H9 (cell line): ENCODE measurements at regions not wholly inside any gene's neighbourhood (a gene's known extent, or its start where the extent isn't known, plus 50 kb on each side); places are given as distances from the start of the nearest gene placed in this dataset.

Experiments
- DNase-seq: peaks from one replicate; pipeline ENCODE4 v3.0.0-alpha.2; 2017
- H2AFZ ChIP-seq: one replicate; pipeline ENCODE4 v1.6.1; 2013; ENCODE audit warnings: mild to moderate bottlenecking, low read length, control low read depth, moderate library complexity
- H2AK5ac ChIP-seq: 2 replicates; pipeline ENCODE4 v1.6.1; 2013; ENCODE audit warnings: low read length, control low read depth, mixed read lengths; ENCODE audit not compliant: insufficient read length
- H2BK120ac ChIP-seq: one replicate; pipeline ENCODE4 v1.6.1; 2013; ENCODE audit warnings: low read depth, mild to moderate bottlenecking, low read length, control low read depth, inconsistent platforms; ENCODE audit not compliant: poor library complexity, severe bottlenecking
- H2BK12ac ChIP-seq: 2 replicates; pipeline ENCODE4 v1.6.1; 2013; ENCODE audit warnings: low read length, control low read depth, mixed read lengths, low read depth; ENCODE audit not compliant: insufficient read length
- H2BK15ac ChIP-seq: 2 replicates; pipeline ENCODE4 v1.6.1; 2013; ENCODE audit warnings: low read depth, low read length, control low read depth
- H2BK20ac ChIP-seq: one replicate; pipeline ENCODE4 v1.6.1; 2013; ENCODE audit warnings: low read depth, mild to moderate bottlenecking, low read length, control low read depth, inconsistent platforms; ENCODE audit not compliant: poor library complexity, severe bottlenecking
- H2BK5ac ChIP-seq: 2 replicates; pipeline ENCODE4 v1.6.1; 2013; ENCODE audit warnings: low read length, control low read depth, mixed read lengths; ENCODE audit not compliant: insufficient read length
- H3K14ac ChIP-seq: 2 replicates; pipeline ENCODE4 v1.6.1; 2013; ENCODE audit warnings: low read length, control low read depth; ENCODE audit not compliant: insufficient read depth
- H3K18ac ChIP-seq: 2 replicates; pipeline ENCODE4 v1.6.1; 2013; ENCODE audit warnings: low read depth, mild to moderate bottlenecking, mixed read lengths, low read length, control low read depth; ENCODE audit not compliant: insufficient read length
- H3K23ac ChIP-seq: 2 replicates; pipeline ENCODE4 v1.6.1; 2013; ENCODE audit warnings: low read length, control low read depth, mixed read lengths, low read depth; ENCODE audit not compliant: insufficient read length
- H3K23me2 ChIP-seq: 2 replicates; pipeline ENCODE4 v1.6.1; 2013; ENCODE audit warnings: low read depth, mild to moderate bottlenecking, mixed read lengths, low read length, control low read depth; ENCODE audit not compliant: insufficient read length, poor library complexity, severe bottlenecking
- H3K27ac ChIP-seq: 2 replicates; pipeline ENCODE4 v1.5.1; 2013; ENCODE audit warnings: low read length, control low read depth, mixed read lengths, low read depth; ENCODE audit not compliant: insufficient read length
- H3K27me3 ChIP-seq: 2 replicates; pipeline ENCODE4 v1.6.1; 2013; ENCODE audit warnings: low read length, control low read depth, inconsistent platforms; ENCODE audit not compliant: insufficient read depth
- H3K4ac ChIP-seq: 2 replicates; pipeline ENCODE4 v1.6.1; 2013; ENCODE audit warnings: low read depth, mild to moderate bottlenecking, control low read depth, inconsistent platforms, low read length, moderate library complexity
- H3K4me1 ChIP-seq: 2 replicates; pipeline ENCODE4 v1.6.1; 2013; ENCODE audit warnings: low read length, control low read depth, inconsistent platforms; ENCODE audit not compliant: insufficient read depth
- H3K4me2 ChIP-seq: 2 replicates; pipeline ENCODE4 v1.6.1; 2013; ENCODE audit warnings: low read length, control low read depth, mixed read lengths; ENCODE audit not compliant: insufficient read length, insufficient read depth
- H3K56ac ChIP-seq: 2 replicates; pipeline ENCODE4 v1.6.1; 2013; ENCODE audit warnings: low read depth, mild to moderate bottlenecking, mixed read lengths, low read length, control low read depth; ENCODE audit not compliant: insufficient read length
- H3K79me1 ChIP-seq: 2 replicates; pipeline ENCODE4 v1.6.1; 2013; ENCODE audit warnings: low read depth, mild to moderate bottlenecking, moderate library complexity, low read length, control low read depth, inconsistent platforms; ENCODE audit not compliant: insufficient read depth, poor library complexity, severe bottlenecking
- H3K79me2 ChIP-seq: 2 replicates; pipeline ENCODE4 v1.6.1; 2013; ENCODE audit warnings: low read length, control low read depth, inconsistent platforms; ENCODE audit not compliant: insufficient read depth
- H3K9ac ChIP-seq: 2 replicates; pipeline ENCODE4 v1.6.1; 2013; ENCODE audit warnings: low read length, control low read depth, mixed read lengths; ENCODE audit not compliant: insufficient read length; ENCODE audit errors: extremely low read depth
- H3K9me3 ChIP-seq: one replicate; pipeline ENCODE4 v1.6.1; 2013; ENCODE audit warnings: low read depth, low read length, inconsistent platforms; ENCODE audit not compliant: control insufficient read depth
- H3T11ph ChIP-seq: one replicate; pipeline ENCODE4 v1.6.1; 2013; ENCODE audit warnings: mild to moderate bottlenecking, low read length, control low read depth, inconsistent platforms
- H4K20me1 ChIP-seq: one replicate; pipeline ENCODE4 v1.6.1; 2013; ENCODE audit not compliant: control insufficient read depth, insufficient read length, insufficient read depth
- H4K5ac ChIP-seq: 2 replicates; pipeline ENCODE4 v1.6.1; 2013; ENCODE audit warnings: low read depth, mild to moderate bottlenecking, mixed read lengths, low read length, control low read depth; ENCODE audit not compliant: insufficient read length
- H4K8ac ChIP-seq: replicated peaks from 2 replicates; pipeline ENCODE4 v1.6.1; 2013; ENCODE audit warnings: low read length, control low read depth, mixed read lengths, low read depth; ENCODE audit not compliant: insufficient read length
- H4K91ac ChIP-seq: 2 replicates; pipeline ENCODE4 v1.6.1; 2013; ENCODE audit warnings: low read depth, mild to moderate bottlenecking, moderate library complexity, mixed read lengths, low read length, control low read depth; ENCODE audit not compliant: insufficient read length
- H3K27ac Mint-ChIP-seq, 3 experiments: 2 replicates in 2 of 3; 3 replicates in 1 of 3; pipeline ENCODE4 v1.8.0; 2020 to 2021; ENCODE audit warnings: mixed read lengths in 3 of 3, mild to moderate bottlenecking in 1 of 3, moderate library complexity in 1 of 3
- H3K27me3 Mint-ChIP-seq: 2 replicates; pipeline ENCODE4 v1.8.0; 2021; ENCODE audit warnings: low read depth, mild to moderate bottlenecking, moderate library complexity, mixed read lengths
- H3K36me3 Mint-ChIP-seq, 3 experiments: 2 replicates in 2 of 3; 3 replicates in 1 of 3; pipeline ENCODE4 v1.8.0; 2020 to 2021; ENCODE audit warnings: low read depth in 3 of 3, mixed read lengths in 3 of 3; ENCODE audit not compliant: insufficient read depth in 1 of 3
- H3K4me1 Mint-ChIP-seq, 2 experiments: 2 replicates each; pipeline ENCODE4 v1.8.0; 2020; ENCODE audit warnings: mixed read lengths in 2 of 2
- H3K4me3 Mint-ChIP-seq, 2 experiments: 2 replicates in 1 of 2; 3 replicates in 1 of 2; pipeline ENCODE4 v1.8.0; 2020 to 2021; ENCODE audit warnings: mild to moderate bottlenecking in 2 of 2, mixed read lengths in 2 of 2, moderate library complexity in 1 of 2
- H3K9me3 Mint-ChIP-seq, 2 experiments: 2 replicates in 1 of 2; 3 replicates in 1 of 2; pipeline ENCODE4 v1.8.0; 2020; ENCODE audit warnings: mild to moderate bottlenecking in 2 of 2, mixed read lengths in 2 of 2, moderate library complexity in 1 of 2
- WGBS: extraction: QIAGEN DNeasy Blood & Tissue Kit; methylation state at CpG from one replicate; pipeline ENCODE4 v1.1.7; 2013; ENCODE audit warnings: missing lambda C conversion rate, low lambda C conversion rate, mixed read lengths; ENCODE audit not compliant: insufficient read length; ENCODE audit errors: extremely low coverage; 5-methylcytosine and 5-hydroxymethylcytosine counted together
- TF ChIP-seq, protein P1 (sequence below): fragments of 200-600 bp; sonication (generic); conservative IDR thresholded peaks from 3 replicates; pipeline ENCODE4 v1.8.0; 2021; ENCODE audit warnings: antibody characterized with exemption, mild to moderate bottlenecking

DNA sequence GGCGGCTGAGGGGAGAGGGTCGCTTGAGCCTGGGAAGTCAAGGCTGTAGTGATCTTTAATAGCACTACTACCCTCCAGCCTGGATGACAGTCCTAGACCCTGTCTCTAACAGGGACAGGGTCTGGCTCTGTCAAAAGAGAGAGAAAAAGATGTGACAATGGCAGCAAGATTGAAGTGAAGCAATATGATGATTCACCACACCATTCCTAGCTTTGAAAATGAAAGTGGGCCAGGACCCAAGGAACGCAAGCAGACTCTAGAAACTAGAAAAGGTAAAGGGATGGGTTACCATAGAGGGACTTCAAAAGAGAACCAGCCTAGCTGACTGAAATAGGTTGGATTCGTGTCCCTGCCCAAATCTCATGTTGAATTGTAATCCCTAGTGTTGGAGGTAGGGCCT, 426.9 kb downstream of the HTR1B start:
- no peak overlapping the region for H2AFZ ChIP-seq
- TF ChIP-seq, protein P1, sequence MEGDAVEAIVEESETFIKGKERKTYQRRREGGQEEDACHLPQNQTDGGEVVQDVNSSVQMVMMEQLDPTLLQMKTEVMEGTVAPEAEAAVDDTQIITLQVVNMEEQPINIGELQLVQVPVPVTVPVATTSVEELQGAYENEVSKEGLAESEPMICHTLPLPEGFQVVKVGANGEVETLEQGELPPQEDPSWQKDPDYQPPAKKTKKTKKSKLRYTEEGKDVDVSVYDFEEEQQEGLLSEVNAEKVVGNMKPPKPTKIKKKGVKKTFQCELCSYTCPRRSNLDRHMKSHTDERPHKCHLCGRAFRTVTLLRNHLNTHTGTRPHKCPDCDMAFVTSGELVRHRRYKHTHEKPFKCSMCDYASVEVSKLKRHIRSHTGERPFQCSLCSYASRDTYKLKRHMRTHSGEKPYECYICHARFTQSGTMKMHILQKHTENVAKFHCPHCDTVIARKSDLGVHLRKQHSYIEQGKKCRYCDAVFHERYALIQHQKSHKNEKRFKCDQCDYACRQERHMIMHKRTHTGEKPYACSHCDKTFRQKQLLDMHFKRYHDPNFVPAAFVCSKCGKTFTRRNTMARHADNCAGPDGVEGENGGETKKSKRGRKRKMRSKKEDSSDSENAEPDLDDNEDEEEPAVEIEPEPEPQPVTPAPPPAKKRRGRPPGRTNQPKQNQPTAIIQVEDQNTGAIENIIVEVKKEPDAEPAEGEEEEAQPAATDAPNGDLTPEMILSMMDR, result no peak
- no peak overlapping the region for H2BK15ac ChIP-seq
- no peaks in the 10 kb centered on the region; the same call in 1 of the 2 replicates for H3K4me1 ChIP-seq
- no peak overlapping the region for H3K4me2 ChIP-seq
- H3K79me1 ChIP-seq, result no peaks in the 10 kb centered on the region
- Mint-ChIP-seq H3K9me3 (peaks cover 11 to 16% of the 10 kb centered on the region in 2 experiments), H3K27ac (no peak overlapping the region), H3K4me1 (peaks cover 8% of the 10 kb centered on the region in 2 experiments), H3K27me3 (no peaks in the 10 kb centered on the region), H3K36me3 (peaks cover 0 to 14% (median 13%) of the 10 kb centered on the region in 3 experiments; a peak in 3 of 7 replicates), H3K4me3 (no peak overlapping the region)
- H2BK12ac ChIP-seq, result no peak overlapping the region
- H2BK5ac ChIP-seq, result no peak overlapping the region
- no peaks in the 10 kb centered on the region for H3K27me3 ChIP-seq
- H4K91ac ChIP-seq, result no peak overlapping the region
- no peaks in the 10 kb centered on the region for H3K9me3 ChIP-seq
- no peak overlapping the region for H2AK5ac ChIP-seq
- H3K14ac ChIP-seq, result no peak overlapping the region
- no peak overlapping the region for H4K8ac ChIP-seq
- H3K23ac ChIP-seq, result no peak overlapping the region
- no peaks in the 10 kb centered on the region for H4K20me1 ChIP-seq
- H3K79me2 ChIP-seq, result no peaks in the 10 kb centered on the region
- H3K4ac ChIP-seq, result no peak overlapping the region
- no peak overlapping the region for H3T11ph ChIP-seq
- no peak overlapping the region for H4K5ac ChIP-seq
- H3K56ac ChIP-seq, result no peak overlapping the region
- H2BK120ac ChIP-seq, result no peak overlapping the region
- DNase-seq, result no peak
- no CpG with 5 or more reads among the region's 4 CpGs for WGBS
- H2BK20ac ChIP-seq, result no peak overlapping the region
- no peak overlapping the region for H3K27ac ChIP-seq
- no peak overlapping the region for H3K9ac ChIP-seq
- no peak overlapping the region for H3K18ac ChIP-seq
- no peaks in the 10 kb centered on the region for H3K23me2 ChIP-seq
